ENCODE measurements at regions not wholly inside any gene's neighbourhood (a gene's known extent, or its start where the extent isn't known, plus 50 kb on each side); places are given as distances from the start of the nearest gene placed in this dataset.
"Not testable (repeated sequence)": the region's sequence is repeated elsewhere in the genome, so short reads cannot be mapped to it uniquely, and the experiment has no call there.

DNA sequence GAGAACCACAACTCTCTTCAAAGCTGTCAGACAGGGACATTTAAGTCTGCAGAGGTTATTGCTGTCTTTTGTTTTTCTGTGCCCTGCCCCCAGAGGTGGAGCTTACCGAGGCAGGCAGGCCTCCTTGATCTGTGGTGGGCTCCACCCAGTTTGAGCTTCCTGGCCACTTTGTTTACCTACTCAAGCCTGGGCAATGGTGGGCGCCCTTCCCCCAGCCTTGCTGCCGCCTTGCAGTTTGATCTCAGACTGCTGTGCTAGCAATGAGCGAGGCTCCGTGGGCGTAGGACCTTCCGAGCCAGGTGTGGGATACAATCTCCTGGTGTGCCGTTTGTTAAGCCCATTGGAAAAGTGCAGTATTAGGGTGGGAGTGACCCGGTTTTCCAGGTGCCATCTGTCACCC, 822.1 kb downstream of the KCNMA1 start:
- DNase-seq (ENCODE audit: low read depth) = not testable (repeated sequence)

DNA sequence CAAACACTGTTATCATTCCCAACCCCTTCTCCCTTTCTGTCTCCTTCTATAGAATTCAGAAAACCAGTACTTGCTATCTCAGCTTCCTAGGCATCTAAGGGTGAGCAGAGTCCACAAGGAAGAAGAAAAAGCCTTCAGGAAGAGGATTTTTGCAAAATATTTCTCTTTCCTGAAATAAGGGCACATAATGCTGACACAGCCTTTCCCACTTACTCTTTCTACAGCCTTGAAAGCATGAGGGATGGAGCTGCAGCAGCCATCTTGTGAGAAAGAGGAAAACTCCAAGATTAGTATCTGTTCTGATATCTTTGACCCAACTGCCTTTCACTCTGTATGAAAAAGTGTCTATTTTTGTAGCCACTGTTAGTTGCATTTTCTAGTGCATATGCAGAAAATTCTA, 826.2 kb downstream of the KCNMA1 start:
- DNase-seq (ENCODE audit: low read depth) = no peak

DNA sequence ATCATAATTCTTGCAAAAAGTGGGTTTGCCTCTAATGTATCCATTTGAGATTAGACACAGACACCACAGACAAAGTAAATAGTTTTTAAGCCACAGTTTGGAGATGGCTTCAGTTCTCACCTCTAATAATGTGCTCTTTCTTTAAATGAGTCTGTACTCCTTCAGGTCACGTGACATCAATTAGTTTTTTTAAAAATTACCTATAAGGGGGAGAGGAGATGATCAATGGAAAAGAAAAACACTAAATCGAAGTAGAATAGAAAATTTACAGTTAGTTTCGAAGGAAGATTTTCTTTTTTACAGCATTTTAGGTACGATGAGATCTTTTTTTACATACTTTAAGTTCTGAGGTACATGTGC, 849.2 kb downstream of the KCNMA1 start:
- DNase-seq (ENCODE audit: low read depth) = no peak

DNA sequence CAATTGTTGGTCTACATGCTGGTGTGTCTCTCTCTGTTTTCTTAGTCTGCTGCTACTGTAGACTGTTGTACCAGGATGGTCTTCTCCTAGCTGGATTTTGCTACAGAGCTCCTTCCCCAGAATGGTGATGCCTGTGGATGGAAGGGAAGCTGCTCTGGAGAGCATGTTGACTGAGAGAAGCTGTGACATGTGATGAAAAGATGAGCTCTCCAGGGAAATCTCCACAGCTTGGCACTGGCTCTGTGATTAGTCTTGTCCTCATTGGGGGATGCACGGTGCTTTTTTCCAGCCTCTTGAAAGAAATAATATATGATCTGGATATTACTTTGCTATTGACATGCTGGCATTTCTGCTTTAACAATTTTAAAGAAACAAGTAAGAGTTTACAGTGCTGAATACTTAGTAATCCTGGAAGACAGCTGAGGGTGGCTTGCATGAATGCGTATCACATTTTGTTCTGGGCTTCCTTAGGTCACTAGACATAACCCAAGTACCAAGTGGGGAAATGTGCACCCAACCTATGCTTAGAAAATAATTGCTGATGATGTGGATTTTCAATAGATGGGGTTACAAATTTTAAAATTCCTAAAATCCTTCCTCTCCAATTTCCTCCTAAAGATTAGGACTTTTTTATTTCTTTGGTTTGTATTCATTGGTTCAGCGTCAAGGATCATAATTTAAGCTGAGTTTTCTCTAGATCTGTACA, 849.7 kb downstream of the KCNMA1 start:
- DNase-seq (ENCODE audit: low read depth) = no peak

DNA sequence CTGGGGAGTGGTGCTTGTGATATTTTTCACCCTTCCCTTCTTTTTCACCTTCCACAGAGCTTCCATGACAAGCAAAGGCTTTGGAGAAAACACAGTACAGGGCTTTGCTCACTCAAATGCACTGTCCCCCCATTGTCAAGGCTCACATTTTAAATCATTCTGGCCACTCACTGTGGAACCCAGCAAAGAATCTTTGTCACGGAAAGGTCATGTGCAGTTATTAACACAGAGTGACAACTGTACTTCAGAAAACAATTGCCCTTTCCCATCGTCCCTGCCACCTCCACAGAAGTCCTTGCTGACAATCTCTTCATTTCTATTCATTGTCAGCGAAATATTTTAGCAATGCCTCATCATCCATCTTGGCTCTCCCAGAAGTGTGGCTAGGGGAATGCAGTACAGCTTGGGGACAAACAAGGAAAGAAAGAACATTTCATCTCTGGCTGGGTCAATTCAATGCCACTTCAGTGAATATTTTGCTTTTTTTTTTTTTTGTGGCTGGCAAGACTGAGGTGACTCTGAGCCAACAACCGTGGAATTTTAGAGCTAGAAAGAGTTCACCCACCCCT, 851.0 kb downstream of the KCNMA1 start:
- DNase-seq (ENCODE audit: low read depth) = no peak

DNA sequence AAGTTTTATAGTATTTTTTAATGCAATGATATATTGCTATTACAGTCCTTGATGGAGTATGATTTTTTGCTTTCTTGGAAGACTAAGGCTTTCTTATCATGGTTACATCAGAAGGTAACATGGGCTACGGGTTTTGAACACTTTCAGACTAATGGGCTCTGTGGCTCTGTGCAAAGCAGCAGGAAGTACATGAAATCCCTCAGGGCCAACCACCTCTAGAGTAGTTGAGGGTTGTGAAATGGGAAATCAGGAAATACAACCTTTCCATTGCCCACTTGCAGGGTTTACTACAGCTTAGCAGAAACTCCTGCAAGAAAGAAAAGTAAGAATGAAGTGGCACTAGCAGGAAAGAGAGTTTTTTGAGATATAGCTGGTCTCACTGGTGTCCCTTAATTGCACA, 853.5 kb downstream of the KCNMA1 start:
- DNase-seq (ENCODE audit: low read depth) = no peak

DNA sequence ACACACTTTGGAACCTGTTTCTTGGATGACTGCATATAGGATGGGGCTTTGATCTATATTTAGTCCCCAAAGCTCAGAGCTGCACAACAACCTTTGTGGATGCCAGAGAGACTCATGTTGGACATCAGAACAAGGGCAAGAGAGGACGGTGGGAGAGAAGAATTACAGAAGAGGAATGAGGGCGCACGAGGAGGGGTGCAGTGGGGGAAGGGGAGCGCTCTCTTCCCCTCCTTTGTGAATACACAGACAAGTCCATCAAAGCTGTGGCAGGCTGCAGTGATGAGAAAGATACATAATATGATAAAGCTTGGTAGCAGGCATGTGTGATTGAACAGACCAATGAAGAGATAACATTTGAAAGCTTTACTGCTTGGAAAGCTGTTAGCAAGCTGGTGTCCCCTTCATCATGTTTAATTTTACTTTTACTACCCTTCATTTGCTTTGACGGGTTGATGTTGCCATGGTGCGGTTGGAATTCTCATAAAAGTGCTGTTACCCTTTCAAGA, 857.8 kb downstream of the KCNMA1 start:
- DNase-seq (ENCODE audit: low read depth) = no peak

DNA sequence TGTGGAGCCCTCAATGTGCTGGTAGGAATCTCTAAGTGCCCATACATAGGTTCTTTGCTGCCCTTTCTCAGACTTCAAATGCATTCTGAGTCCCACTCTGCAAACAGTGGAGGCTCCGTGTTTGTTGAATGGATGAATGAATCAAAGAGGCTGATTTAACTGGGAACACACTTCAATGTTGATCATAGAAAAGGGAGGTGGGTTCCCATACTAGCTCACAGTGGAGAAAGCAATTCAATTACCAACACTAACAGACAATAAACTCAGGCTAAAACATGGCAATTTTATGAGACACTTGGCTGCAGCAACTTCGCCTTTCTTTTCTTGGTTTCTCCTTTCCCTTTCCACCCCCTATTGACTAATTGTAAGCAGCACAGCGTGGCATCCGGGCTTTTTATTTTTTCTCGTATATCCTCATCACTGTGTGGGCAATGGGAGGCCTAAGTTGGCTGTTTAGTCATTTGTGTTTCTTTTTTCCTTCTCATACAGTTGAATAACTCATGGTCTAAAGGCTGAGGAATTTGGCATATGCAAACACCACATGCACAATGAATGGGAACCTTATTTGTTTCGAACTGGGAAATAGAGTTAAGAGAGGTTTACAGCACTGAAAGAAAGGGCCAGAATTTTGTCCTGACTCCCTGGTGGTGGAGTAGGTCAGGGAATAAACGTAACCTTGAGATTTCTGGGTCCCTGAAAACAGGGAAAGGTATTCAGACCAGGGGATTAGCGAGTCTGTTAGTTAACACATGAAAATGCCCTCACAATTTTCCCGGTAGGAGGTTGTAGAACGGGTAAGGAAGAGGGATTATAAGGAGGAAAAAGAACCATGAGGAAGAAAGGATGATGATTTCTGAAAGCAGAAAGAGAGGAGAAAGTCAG, 858.5 kb downstream of the KCNMA1 start:
- no peak for DNase-seq (ENCODE audit: low read depth)

DNA sequence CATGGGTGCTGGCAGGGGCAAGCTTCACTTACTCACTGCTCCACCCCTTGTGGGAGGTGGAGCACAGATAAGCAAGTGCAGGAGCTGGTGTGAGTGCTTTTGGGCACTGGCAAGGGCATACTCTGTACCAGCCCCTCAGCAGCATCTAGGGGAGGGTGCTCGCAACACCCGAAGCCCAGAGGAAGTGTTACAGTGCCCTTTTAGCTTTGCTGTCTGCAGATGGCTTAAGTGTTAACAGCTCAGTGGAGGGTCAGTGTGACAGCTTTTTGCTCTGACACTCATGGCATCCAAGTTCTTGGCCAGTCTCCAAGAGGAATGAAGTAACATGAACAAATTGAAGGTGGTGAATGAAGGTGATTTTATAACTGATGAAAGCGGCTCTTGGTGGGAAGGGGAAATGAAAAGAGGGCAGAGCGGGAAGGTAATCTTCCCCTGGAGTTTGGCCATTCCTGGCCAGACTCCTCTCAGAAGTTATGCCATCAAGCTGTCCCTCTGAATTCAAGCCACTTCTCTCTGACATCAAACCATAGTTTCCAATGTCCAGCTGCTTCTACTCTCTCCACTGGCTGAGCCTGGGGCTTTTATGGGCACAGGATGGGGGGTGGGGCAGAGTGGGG, 862.5 kb downstream of the KCNMA1 start:
- DNase-seq (ENCODE audit: low read depth) = no peak

DNA sequence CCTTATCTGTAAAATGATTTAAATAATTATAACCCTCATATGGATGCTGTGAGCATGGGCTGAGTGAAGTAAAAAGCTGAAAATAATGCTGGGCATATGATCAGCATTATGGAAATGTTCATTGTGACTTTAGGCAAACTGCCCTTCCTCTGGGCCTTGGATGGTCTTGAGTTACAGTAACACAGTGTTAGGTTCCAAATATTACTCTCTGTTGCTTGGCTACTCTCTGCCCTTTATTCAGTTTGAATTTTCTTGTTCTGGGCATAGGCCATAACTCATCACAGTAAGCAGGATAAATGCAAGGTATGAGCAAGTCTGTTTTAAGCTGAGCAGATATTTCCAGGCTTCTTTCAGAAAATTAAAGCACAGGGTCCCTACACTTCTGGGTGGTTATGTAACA, 868.0 kb downstream of the KCNMA1 start:
- no peak for DNase-seq (ENCODE audit: low read depth)

DNA sequence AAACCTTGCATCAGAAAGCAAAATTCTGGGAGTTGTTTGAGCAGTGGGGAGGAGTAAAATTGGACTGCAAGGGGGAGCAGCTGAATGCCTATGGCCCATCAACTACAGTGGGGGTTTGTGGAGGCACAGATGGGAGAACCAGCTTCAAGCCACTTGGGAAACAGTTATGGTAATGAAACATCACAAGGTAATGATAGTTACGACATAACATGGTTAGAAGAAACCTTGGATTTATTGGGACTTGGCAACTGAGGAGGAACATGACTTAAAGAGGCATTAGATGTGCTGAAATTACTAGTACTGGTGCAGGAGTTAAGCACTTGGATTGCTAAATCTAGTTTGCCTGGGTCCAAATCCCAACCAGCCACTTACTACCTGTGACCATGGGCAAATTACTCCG, 868.4 kb downstream of the KCNMA1 start:
- no peak for DNase-seq (ENCODE audit: low read depth)

DNA sequence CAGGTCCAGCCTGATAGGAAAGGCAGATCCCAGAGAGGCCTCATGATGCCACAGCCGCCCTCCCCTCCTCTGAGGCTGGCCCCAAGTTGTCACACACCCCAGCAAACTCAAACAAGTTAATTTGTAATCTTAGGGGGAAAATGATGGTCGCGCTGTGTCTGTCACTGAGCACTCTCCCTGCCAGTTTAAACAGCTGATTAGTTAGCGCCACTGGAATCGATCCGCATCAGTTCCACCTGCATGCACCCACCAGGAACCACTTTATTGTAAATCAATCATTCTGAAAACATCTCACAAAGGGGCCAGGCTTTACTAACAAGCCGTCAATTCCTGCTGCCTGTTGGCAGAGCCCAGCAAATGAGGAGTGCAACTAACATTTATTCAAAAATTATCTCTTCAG, 870.9 kb downstream of the KCNMA1 start:
- DNase-seq (ENCODE audit: low read depth) = no peak

DNA sequence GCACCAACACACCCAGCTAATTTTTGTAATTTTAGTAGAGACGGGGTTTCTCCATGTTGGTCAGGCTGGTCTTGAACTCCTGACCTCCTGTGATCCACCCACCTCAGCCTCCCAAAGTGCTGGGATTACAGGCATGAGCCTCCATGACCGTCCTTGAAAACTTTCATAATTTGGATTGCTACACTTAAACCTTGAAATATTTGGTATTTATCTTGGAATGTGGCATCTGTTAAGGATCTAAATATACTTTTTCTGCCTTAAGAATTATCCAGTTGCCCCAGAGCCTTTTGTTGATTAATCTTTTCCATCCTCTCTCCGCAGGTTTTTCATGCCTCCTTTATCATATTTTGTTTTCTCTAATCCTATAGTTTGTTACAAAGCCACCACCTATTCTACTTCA, 872.7 kb downstream of the KCNMA1 start:
- DNase-seq (ENCODE audit: low read depth) = not testable (repeated sequence)

DNA sequence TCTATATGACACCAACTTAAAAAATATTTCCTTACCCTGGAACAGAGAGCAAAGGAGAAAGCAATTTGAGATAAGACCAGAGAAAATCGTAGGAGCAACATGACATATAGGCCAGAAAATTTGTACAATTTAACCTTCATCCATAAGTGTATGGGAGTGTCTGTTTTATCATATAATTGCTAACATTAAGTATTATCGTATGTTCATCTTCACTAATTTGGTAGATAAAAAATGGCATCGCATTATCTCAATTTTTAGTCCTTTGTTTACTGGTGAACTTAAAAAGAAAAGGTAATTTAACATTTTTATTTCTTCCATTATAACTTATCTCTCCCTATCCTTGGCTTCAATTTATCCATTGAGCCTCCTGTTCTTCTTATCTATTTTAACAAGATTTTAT, 873.4 kb downstream of the KCNMA1 start:
- no peak for DNase-seq (ENCODE audit: low read depth)

DNA sequence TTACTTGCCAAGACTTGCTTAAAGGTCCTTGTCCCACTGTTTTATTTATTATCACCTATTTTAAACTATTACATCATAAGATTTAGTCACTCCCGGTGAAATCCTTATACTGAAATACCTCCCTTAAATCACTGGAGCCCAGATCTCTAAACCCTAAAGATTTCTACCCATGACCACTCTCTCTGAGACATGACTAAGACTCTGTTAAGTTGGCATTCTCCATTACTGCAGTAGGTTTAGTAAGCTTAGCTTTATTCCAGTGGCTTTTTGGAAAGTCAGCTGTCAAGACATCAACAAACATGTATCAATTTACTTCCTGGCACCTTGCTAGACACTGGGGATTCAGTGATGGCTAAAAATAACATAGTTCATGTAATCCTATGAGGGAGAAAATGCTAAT, 874.2 kb downstream of the KCNMA1 start:
- no peak for DNase-seq (ENCODE audit: low read depth)

DNA sequence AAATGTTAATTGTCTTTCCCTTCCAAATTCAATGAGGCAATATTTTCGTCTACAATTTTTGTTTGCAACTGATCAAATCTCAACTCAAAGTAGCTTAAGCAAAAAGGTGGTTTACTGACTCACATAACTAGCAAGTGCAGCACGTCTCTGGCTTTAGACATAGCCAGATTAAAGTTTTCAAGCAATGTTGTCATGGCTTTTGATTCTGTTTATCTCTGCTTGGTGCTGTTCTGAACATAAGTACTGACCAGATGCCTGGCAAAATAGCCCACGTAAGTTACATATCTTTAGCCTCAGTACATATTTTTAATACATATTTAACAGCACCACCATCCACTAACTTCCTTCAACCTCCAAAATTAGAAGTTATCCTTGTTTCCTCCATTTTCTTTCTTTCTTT, 877.9 kb downstream of the KCNMA1 start:
- no peak for DNase-seq (ENCODE audit: low read depth)

DNA sequence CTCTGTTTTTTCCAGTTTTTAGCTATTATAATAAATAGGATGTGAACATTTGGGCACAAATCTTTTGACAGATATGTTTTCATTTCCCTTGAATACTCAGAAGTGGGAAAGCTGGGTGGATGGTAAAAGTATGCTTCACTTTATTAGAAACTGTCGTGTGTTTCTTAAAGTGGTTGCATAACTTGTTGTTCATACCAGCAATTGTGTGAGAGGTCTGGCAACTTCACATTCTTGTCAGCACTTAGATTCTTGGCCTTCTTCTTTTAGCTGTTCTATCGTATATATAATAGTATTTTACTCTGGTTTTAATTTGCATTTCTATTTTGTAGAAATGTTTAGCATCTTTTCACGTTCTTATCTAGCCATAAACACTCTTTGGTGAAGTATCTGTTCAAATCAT, 894.4 kb downstream of the KCNMA1 start:
- DNase-seq (ENCODE audit: low read depth) = no peak

DNA sequence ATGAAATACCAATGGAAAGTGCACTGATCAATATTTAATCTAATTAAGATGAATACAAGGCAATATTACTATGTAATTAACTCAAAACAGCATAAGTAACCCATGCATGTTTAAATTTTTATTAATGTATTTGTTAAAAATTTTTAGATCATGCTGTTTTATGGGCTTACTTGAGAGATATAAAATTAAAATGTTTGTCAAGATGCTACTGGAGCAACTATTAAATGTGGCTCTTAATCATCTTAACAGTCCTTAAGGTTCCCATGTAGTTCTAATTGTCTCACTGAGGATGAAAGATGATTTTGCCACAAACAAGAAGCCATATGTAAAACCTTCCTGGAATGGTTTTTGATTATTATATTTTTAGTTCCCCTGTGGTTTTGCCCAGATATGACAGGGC, 897.1 kb downstream of the KCNMA1 start:
- no peak for DNase-seq (ENCODE audit: low read depth)

DNA sequence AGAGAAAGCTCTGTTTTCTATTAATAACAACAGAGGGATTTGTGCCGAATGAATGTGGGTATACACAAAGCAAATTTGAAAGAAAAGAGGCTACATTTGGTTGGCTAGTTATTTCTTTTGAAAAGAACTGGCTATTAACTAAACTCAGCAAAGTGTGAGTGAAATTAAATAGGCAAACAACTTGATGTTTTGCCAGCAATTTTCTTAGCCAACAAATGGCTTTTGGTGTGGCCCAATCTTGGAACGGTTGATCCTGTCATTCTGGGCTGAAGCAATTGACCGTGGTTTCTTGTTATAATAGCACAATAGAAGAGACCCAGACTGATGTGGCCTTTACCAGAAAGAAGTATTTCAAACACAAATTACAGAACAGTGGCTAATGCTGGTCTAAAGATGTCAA, 898.6 kb downstream of the KCNMA1 start:
- DNase-seq (ENCODE audit: low read depth) = no peak

DNA sequence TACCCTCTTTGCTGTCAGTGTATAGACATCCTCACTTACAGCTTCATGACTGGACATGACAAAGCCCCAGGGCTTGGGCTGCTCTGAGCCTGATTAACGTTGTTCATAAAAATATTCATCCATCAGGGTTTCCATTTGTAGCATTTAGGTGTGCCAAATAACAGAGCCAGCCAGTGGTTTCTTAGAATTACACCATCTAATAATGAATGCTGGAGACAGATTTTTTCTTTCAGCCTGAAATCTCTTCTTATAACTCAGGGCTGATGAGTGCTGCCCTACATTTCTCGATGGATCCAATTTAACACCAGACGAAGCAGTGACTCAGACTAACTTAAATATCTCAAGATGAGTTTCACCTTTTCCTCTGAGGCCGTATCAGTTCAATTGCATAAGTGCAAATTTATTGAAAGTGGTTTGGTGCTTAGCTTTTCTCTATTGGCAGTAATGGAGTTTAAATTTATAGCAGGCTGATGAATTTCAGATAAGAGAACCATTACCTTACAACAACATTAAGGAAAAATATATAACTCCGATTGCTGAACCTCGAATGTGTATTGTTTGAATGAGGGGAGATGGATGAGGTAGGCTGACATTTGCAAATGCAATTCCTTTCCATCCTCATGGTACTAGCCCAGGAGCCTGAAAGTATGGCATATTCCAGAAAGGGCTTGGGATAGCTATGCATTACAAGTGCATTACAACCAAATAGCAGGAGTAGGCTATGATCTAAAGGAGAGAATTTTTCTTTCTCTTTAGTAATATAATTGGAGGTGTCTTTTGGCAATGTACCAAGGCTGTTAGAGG, 900.6 kb downstream of the KCNMA1 start:
- DNase-seq (ENCODE audit: low read depth) = no peak

DNA sequence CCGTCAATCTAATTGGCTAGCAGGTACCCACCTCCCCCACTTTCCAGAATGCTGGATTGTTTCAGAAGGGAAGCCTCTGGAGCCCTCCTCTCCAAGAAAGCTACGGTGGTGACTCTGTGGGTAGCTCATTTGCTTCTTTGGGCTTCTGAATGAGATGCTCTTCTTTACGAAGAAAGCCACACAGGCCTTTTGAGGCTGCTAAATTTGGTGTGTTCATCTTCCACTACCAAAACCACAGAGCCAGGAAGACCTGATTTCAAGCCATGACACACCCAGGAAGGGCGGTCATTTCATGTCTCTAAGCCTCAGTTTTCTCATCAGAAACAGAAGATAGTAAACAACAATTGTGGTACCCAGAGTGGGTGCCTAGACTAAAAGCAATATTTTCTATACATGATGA, 901.2 kb downstream of the KCNMA1 start:
- DNase-seq (ENCODE audit: low read depth) = no peak

DNA sequence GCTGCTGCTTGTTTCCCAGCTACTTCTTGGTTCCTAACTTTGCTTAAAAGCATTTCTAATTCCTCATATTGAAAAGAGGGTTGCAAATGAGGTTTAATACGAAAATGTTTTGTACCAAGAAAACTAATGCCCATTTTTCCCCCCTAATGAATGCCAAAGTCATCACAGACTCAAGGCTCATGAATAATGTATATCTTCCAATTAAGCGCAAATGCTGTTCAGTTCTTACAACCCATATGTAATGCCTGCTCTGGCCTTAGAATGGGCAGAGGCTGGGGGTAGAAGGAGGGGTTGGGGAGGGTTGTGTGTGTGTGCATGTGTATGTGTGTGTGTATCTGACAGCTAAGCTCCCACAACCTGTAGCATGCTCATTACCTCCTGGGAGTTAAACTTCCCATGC, 901.7 kb downstream of the KCNMA1 start:
- no peak for DNase-seq (ENCODE audit: low read depth)

All from HS-27A (cell line).